IPS DF 6.9 (cell line): ENCODE measurements at regions not wholly inside any gene's neighbourhood (a gene's known extent, or its start where the extent isn't known, plus 50 kb on each side); places are given as distances from the start of the nearest gene placed in this dataset.
"Not testable (repeated sequence)": the region's sequence is repeated elsewhere in the genome, so short reads cannot be mapped to it uniquely, and the experiment has no call there.

Experiments
- DNase-seq: peaks from one replicate; pipeline ENCODE4 v3.0.0-alpha.2; 2013; ENCODE audit warnings: low read depth, low spot score
- H3K27ac ChIP-seq: one replicate; pipeline ENCODE4 v1.5.1; 2013; ENCODE audit warnings: low read length, control low read depth
- H3K27me3 ChIP-seq: 2 replicates; pipeline ENCODE4 v1.6.1; 2013; ENCODE audit warnings: mild to moderate bottlenecking, low read length; ENCODE audit not compliant: control insufficient read depth, insufficient read depth
- H3K36me3 ChIP-seq: 2 replicates; pipeline ENCODE4 v1.6.1; 2013; ENCODE audit warnings: low read length; ENCODE audit not compliant: control insufficient read depth, insufficient read depth
- H3K4me1 ChIP-seq: 2 replicates; pipeline ENCODE4 v1.6.1; 2013; ENCODE audit warnings: low read length; ENCODE audit not compliant: control insufficient read depth, insufficient read depth
- H3K4me3 ChIP-seq: 2 replicates; pipeline ENCODE4 v1.5.1; 2013; ENCODE audit warnings: mild to moderate bottlenecking, low read length
- H3K9me3 ChIP-seq: 2 replicates; pipeline ENCODE4 v1.6.1; 2013; ENCODE audit warnings: low read length, inconsistent platforms; ENCODE audit not compliant: control insufficient read depth, insufficient read depth
- WGBS: extraction: QIAGEN DNeasy Blood & Tissue Kit; methylation state at CpG from one replicate; pipeline ENCODE4 v1.1.7; 2013; ENCODE audit warnings: mixed read lengths, missing lambda C conversion rate; ENCODE audit not compliant: insufficient read length, insufficient coverage; 5-methylcytosine and 5-hydroxymethylcytosine counted together

DNA sequence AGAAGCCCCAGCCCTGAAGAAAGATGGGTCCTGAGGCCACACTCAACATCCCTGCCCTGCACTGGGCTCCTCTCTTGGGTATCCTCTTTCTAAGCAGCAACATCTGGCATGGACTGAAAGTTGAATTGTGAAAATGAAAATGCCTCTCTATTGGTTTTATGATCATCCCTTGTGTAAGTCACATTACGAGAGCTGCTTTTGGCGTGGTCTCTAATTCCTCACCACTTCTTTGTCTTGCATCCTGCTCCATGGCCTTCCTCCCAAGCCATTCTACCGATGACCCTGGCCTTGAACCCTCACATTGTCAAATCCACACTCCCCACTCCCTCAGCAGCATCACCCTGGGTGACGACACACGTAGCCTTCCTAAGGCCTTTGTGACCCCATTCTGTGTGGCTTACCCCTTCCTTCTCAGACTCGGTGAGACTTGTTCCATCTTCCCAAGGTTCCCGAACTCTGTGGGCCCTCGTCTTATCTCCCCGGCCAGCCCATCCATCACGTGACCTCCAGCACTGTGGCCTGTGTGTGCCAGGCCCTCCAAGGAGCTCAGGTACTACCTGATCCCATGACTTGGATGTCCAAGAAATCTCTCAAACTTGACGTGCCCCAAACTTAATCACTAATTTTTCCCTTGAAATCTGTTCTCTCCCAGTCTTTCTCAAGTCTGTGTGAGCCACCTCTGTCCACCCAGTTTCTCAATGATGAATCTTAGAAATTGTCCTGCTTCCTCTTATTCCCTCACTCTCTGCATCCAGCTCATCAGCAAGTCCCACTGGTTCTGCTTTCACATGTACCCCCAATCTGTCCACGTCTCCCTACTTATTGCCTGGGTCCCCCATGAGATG is 194.7 kb upstream of the HS6ST1 start:
- WGBS: no CpG with 5 or more reads among the region's 12 CpGs
- H3K9me3 ChIP-seq: no peaks in the 10 kb centered on the region
- H3K27ac ChIP-seq: no peak overlapping the region
- H3K4me3 ChIP-seq: no peak overlapping the region
- H3K4me1 ChIP-seq: peaks cover 3% of the 10 kb centered on the region; the same call in 1 of the 2 replicates
- no peak for DNase-seq
- no peaks in the 10 kb centered on the region for H3K36me3 ChIP-seq
- no peaks in the 10 kb centered on the region for H3K27me3 ChIP-seq

- no CpG with 5 or more reads among the region's 3 CpGs for WGBS
- no peak overlapping the region for H3K4me3 ChIP-seq
- H3K27ac ChIP-seq: no peak overlapping the region
- H3K9me3 ChIP-seq: no peaks in the 10 kb centered on the region
- no peaks in the 10 kb centered on the region for H3K36me3 ChIP-seq
- no peaks in the 10 kb centered on the region for H3K27me3 ChIP-seq
- H3K4me1 ChIP-seq: peaks cover 3% of the 10 kb centered on the region; the same call in 1 of the 2 replicates
- DNase-seq: no peak
These were observed 195.3 kb upstream of the HS6ST1 start for GRCh38 chr2:128513961-128514283.

GRCh38 chr2:128514555-128514955 is 195.9 kb upstream of the HS6ST1 start:
- Histone ChIP-seq H3K27me3 (no peaks in the 10 kb centered on the region), H3K27ac (no peak overlapping the region), H3K36me3 (no peaks in the 10 kb centered on the region), H3K4me1 (peaks cover 3% of the 10 kb centered on the region; the same call in 1 of the 2 replicates), H3K9me3 (no peaks in the 10 kb centered on the region), H3K4me3 (no peak overlapping the region)
- DNase-seq: no peak
- WGBS: no CpG with 5 or more reads among the region's 13 CpGs

DNA sequence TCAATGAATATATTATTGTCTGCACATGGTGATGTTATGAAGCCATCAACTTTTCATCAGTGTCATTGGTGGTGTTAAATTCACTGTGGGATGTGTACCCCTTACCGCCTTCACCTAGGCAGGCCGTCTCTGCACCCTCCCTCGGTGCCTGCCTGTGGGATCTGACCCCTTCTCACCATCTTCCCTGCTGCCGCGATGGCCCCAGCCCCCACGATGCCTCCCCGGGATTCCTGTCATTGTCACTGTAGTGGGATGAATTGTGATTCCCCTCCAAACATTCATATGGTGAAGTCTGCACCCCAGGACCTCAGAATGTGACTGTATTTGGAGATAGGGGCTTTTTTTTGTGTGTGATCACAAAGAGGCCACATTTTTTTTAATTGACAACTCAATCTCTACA is 198.3 kb upstream of the HS6ST1 start:
- Histone ChIP-seq H3K4me3 (no peak overlapping the region), H3K27ac (no peak overlapping the region), H3K36me3 (no peaks in the 10 kb centered on the region), H3K9me3 (no peaks in the 10 kb centered on the region), H3K27me3 (no peaks in the 10 kb centered on the region), H3K4me1 (peaks cover 3% of the 10 kb centered on the region; the same call in 1 of the 2 replicates)
- no CpG with 5 or more reads among the region's 7 CpGs for WGBS
- no peak for DNase-seq

DNA sequence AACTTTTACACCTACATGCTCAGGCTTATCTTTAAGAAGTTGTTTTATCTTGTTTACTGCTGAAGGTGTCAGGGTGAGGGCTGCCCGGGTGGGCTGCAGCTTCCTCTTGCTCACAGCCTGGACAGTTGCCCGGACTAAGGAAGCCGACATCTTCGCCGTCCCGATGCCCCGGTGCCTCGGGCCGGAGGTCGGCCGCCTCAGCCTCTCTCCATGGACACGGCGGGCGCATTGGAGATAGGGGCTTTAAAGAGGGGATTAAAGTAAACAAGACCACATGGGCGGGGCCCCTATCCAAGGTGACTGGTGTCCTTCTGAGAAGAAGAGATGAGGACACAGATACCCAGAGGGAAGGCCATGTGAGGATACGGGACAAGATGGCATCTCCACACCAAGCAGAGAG is 200.4 kb upstream of the HS6ST1 start:
- not testable (repeated sequence) for H3K4me1 ChIP-seq, DNase-seq, H3K27ac ChIP-seq, H3K27me3 ChIP-seq, H3K9me3 ChIP-seq, H3K36me3 ChIP-seq, H3K4me3 ChIP-seq
- WGBS: no CpG with 5 or more reads among the region's 16 CpGs

GRCh38 chr2:128519517-128520215 is 201.0 kb upstream of the HS6ST1 start:
- no peaks in the 10 kb centered on the region for H3K9me3 ChIP-seq
- peaks cover 3% of the 10 kb centered on the region; the same call in 1 of the 2 replicates for H3K4me1 ChIP-seq
- WGBS: no CpG with 5 or more reads among the region's 6 CpGs
- no peaks in the 10 kb centered on the region for H3K36me3 ChIP-seq
- DNase-seq: no peak
- H3K4me3 ChIP-seq: no peak overlapping the region
- no peak overlapping the region for H3K27ac ChIP-seq
- no peaks in the 10 kb centered on the region for H3K27me3 ChIP-seq

GRCh38 chr2:128520340-128520739 is 201.7 kb upstream of the HS6ST1 start:
- Histone ChIP-seq H3K27ac (no peak overlapping the region), H3K36me3 (no peaks in the 10 kb centered on the region), H3K4me3 (no peak overlapping the region), H3K27me3 (no peaks in the 10 kb centered on the region), H3K4me1 (peaks cover 3% of the 10 kb centered on the region; the same call in 1 of the 2 replicates), H3K9me3 (no peaks in the 10 kb centered on the region)
- no peak for DNase-seq
- WGBS: no CpG with 5 or more reads among the region's 4 CpGs

- H3K36me3 ChIP-seq: no peaks in the 10 kb centered on the region
- H3K9me3 ChIP-seq: no peaks in the 10 kb centered on the region
- H3K27me3 ChIP-seq: no peaks in the 10 kb centered on the region
- no CpG with 5 or more reads among the region's 9 CpGs for WGBS
- peaks cover 3% of the 10 kb centered on the region; the same call in 1 of the 2 replicates for H3K4me1 ChIP-seq
- DNase-seq: no peak
- no peak overlapping the region for H3K4me3 ChIP-seq
- no peak overlapping the region for H3K27ac ChIP-seq
These were observed 202.1 kb upstream of the HS6ST1 start for GRCh38 chr2:128520791-128521190.

GRCh38 chr2:128521482-128521881 is 202.8 kb upstream of the HS6ST1 start:
- H3K27ac ChIP-seq: no peak overlapping the region
- WGBS: no CpG with 5 or more reads among the region's 4 CpGs
- no peak for DNase-seq

GRCh38 chr2:128522829-128523228 is 204.2 kb upstream of the HS6ST1 start:
- no peaks in the 10 kb centered on the region for H3K27me3 ChIP-seq
- no peak overlapping the region for H3K27ac ChIP-seq
- H3K4me1 ChIP-seq: no peaks in the 10 kb centered on the region
- WGBS: no CpG with 5 or more reads among the region's 7 CpGs
- no peak for DNase-seq
- no peaks in the 10 kb centered on the region for H3K36me3 ChIP-seq
- no peak overlapping the region for H3K4me3 ChIP-seq
- H3K9me3 ChIP-seq: no peaks in the 10 kb centered on the region

More at GRCh38 chr2:128521482-128521881, 202.8 kb upstream of the HS6ST1 start:
- no peaks in the 10 kb centered on the region for H3K9me3 ChIP-seq
- peaks cover 3% of the 10 kb centered on the region; the same call in 1 of the 2 replicates for H3K4me1 ChIP-seq
- H3K27me3 ChIP-seq: no peaks in the 10 kb centered on the region
- H3K36me3 ChIP-seq: no peaks in the 10 kb centered on the region
- H3K4me3 ChIP-seq: no peak overlapping the region
